Tibial nerve (tissue), 4 donors: ENCODE measurements at regions not wholly inside any gene's neighbourhood (a gene's known extent, or its start where the extent isn't known, plus 50 kb on each side); places are given as distances from the start of the nearest gene placed in this dataset.

Experiments used
- CTCF ChIP-seq, 5 experiments: fragments of 200-600 bp in 3 of 5; fragments of 450-650 bp in 2 of 5; sonication (generic) in 3 of 5; IDR thresholded peaks; one replicate each; pipeline ENCODE4 v1.5.1; 2016 to 2019; ENCODE audit warnings: antibody characterized with exemption in 5 of 5, mild to moderate bottlenecking in 3 of 5, moderate library complexity in 2 of 5
- EP300 ChIP-seq, 2 donors: sonication (generic); formaldehyde crosslinking; IDR thresholded peaks; one replicate each; pipeline ENCODE4 v1.6.1; 2017; ENCODE audit warnings: antibody characterized with exemption in 2 of 2, mild to moderate bottlenecking in 1 of 2
- POLR2A ChIP-seq, 2 donors: fragments of 450-650 bp; IDR thresholded peaks; one replicate each; pipeline ENCODE4 v1.6.1; 2017; ENCODE audit warnings: antibody characterized with exemption in 2 of 2, mild to moderate bottlenecking in 2 of 2, moderate library complexity in 2 of 2

GRCh38 chr21:23374155-23374554 is 2233.1 kb downstream of the MRPL39 start:
- TF ChIP-seq POLR2A (IDR thresholded peaks at IDR 0.05) (no peak), CTCF (IDR thresholded peaks at IDR 0.05) (no peak), EP300 (IDR thresholded peaks at IDR 0.05) (no peak)
